ENCODE measurements at regions not wholly inside any gene's neighbourhood (a gene's known extent, or its start where the extent isn't known, plus 50 kb on each side); places are given as distances from the start of the nearest gene placed in this dataset.
A peak's percentile ranks its signal among the peaks of the same experiment; 100 is the strongest.

GRCh38 chr1:220370041-220370700 lies 97.9 kb upstream of the RAB3GAP2 start:
- Histone ChIP-seq H3K27ac (peak overlapping the region in 1 of 2 donors; percentile 58), H3K4me1 (peaks cover 0 to 5% of the 10 kb centered on the region in 2 donors), H3K9me3 (no peaks in the 10 kb centered on the region), H3K36me3 (no peaks in the 10 kb centered on the region), H3K4me3 (no peak overlapping the region), H3K27me3 (no peaks in the 10 kb centered on the region)
- intact Hi-C loops (cut with DNase I; ENCODE audit: low total_unique reads) = loop anchor here (5.0 kb wide), 1 partner anchor 527 kb away; no protein-coding TSS in a partner anchor
- TF ChIP-seq, protein P1, sequence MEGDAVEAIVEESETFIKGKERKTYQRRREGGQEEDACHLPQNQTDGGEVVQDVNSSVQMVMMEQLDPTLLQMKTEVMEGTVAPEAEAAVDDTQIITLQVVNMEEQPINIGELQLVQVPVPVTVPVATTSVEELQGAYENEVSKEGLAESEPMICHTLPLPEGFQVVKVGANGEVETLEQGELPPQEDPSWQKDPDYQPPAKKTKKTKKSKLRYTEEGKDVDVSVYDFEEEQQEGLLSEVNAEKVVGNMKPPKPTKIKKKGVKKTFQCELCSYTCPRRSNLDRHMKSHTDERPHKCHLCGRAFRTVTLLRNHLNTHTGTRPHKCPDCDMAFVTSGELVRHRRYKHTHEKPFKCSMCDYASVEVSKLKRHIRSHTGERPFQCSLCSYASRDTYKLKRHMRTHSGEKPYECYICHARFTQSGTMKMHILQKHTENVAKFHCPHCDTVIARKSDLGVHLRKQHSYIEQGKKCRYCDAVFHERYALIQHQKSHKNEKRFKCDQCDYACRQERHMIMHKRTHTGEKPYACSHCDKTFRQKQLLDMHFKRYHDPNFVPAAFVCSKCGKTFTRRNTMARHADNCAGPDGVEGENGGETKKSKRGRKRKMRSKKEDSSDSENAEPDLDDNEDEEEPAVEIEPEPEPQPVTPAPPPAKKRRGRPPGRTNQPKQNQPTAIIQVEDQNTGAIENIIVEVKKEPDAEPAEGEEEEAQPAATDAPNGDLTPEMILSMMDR (IDR thresholded peaks at IDR 0.05) = no peak
- no peak for TF ChIP-seq POLR2A (IDR thresholded peaks at IDR 0.05)
- TF ChIP-seq POLR2AphosphoS5 (IDR thresholded peaks at IDR 0.05) = no peak
- DNase-seq (ENCODE audit: low spot score in 2 of 2) = no peak

- Histone ChIP-seq H3K4me3 (no peak overlapping the region), H3K27me3 (no peaks in the 10 kb centered on the region), H3K4me1 (peaks cover 0 to 5% of the 10 kb centered on the region in 2 donors), H3K27ac (peak overlapping the region in 1 of 2 donors; percentile 64), H3K36me3 (no peaks in the 10 kb centered on the region), H3K9me3 (no peaks in the 10 kb centered on the region)
- intact Hi-C loops (cut with DNase I; ENCODE audit: low total_unique reads) = no loop called here
- TF ChIP-seq POLR2A (IDR thresholded peaks at IDR 0.05) (no peak), POLR2AphosphoS5 (IDR thresholded peaks at IDR 0.05) (no peak)
- TF ChIP-seq, protein P1 (IDR thresholded peaks at IDR 0.05) = no peak
- DNase-seq (ENCODE audit: low spot score in 2 of 2) = no peak
These were observed 97.3 kb upstream of the RAB3GAP2 start for GRCh38 chr1:220369511-220369910.

DNA sequence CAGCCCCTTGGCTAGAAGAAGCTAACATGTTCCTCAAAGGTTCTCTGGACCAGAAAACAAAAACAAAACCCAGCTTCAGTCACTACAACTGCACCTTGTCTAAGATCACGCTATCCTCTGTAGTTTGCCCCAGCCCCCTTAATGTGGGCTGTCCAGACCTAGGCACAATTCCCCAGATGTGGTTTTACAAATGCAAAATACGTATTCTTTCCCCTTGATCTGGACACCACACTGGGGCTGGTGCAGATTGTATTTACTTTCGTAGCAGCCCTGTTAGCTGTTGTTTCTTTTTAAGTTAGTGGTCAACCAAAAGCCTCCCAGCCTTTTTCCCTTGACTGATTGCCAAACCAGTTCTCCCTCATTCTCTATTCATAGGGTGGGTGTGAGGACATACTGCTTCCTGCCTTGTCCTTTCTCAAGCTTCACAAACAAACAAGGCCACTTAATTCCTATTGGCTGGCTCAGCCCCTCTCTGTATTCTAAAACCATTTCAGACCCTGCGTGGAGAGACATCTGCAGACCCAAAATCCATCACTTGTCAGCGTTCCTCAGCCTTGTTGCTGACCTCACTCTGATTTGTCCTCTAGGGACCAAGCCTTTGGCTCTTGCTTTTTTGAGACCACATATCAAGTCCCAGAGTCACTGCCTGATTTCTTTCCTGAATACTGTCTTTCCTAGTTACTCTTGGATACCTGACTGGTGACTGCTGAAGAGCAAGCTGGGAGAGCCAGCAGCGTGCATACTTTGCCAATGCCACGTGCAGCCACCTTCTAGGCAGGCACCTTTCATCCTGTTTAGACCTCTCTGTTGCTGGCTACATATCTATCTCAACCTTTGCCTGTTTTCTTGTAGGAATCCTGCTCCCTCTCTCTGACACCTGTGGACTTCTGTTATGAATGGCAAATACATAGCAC lies 96.4 kb upstream of the RAB3GAP2 start:
- no peak overlapping the region for H3K4me3 ChIP-seq
- no peaks in the 10 kb centered on the region for H3K36me3 ChIP-seq
- H3K4me1 ChIP-seq = peaks cover 0 to 5% of the 10 kb centered on the region in 2 donors
- intact Hi-C loops (cut with DNase I; ENCODE audit: low total_unique reads) = no loop called here
- no peak for TF ChIP-seq POLR2AphosphoS5 (IDR thresholded peaks at IDR 0.05)
- TF ChIP-seq POLR2A (IDR thresholded peaks at IDR 0.05) = no peak
- TF ChIP-seq, protein P1 (IDR thresholded peaks at IDR 0.05) = no peak
- H3K27me3 ChIP-seq = no peaks in the 10 kb centered on the region
- peak overlapping the region; percentile 41 to 64 for H3K27ac ChIP-seq
- no peak for DNase-seq (ENCODE audit: low spot score in 2 of 2)
- no peaks in the 10 kb centered on the region for H3K9me3 ChIP-seq

DNA sequence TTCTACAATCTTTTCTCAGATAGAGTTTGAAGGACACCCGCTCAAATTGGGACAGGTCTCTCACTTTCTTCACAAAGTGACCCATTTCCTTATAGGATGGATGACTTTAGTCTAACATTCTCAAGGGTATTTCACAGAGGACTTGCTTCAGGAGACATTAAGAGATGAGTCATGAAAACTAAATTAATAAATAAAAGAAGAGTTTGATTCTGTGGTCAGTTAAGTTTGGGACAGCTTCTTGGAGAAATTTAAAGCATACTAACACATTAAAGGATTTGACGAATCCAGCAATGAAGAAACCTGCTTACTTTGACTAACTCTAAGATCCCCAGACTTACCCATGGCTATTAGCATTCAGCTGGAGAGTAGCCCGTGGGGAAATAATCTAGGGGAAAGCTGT lies 95.6 kb upstream of the RAB3GAP2 start:
- intact Hi-C loops (cut with DNase I; ENCODE audit: low total_unique reads) = no loop called here
- TF ChIP-seq POLR2AphosphoS5 (IDR thresholded peaks at IDR 0.05) = no peak
- TF ChIP-seq POLR2A (IDR thresholded peaks at IDR 0.05) = no peak
- TF ChIP-seq, protein P1 (IDR thresholded peaks at IDR 0.05) = no peak

DNA sequence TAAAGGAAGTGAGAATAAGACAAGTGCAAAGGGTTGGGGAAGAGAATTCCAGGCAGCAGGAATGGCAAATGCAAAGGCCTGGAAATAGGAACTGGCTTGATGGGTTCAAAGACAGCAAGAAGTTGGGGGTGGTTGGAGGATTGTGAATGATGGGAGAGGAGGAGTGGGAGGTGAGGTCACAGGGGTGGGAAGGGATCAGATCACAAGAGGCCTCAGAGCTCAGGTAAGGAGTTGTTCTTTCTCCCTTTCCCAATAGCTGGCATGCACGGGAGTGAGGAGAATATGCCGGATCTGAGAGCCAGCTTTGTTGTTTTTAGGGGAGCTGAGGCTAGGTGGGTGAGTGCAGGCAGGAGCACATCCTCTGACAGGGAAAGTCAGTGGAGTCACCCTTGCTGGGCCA lies 94.0 kb upstream of the RAB3GAP2 start:
- Histone ChIP-seq H3K4me3 (no peak overlapping the region), H3K4me1 (peaks cover 0 to 5% of the 10 kb centered on the region in 2 donors), H3K36me3 (no peaks in the 10 kb centered on the region), H3K9me3 (no peaks in the 10 kb centered on the region), H3K27me3 (no peaks in the 10 kb centered on the region), H3K27ac (no peak overlapping the region)
- intact Hi-C loops (cut with DNase I; ENCODE audit: low total_unique reads) = no loop called here
- TF ChIP-seq POLR2AphosphoS5 (IDR thresholded peaks at IDR 0.05) = no peak
- no peak for TF ChIP-seq POLR2A (IDR thresholded peaks at IDR 0.05)
- TF ChIP-seq, protein P1 (IDR thresholded peaks at IDR 0.05) = no peak
- no peak for DNase-seq (ENCODE audit: low spot score in 2 of 2)

More for the DNA sequence above, 95.6 kb upstream of the RAB3GAP2 start:
- peaks cover 0 to 5% of the 10 kb centered on the region in 2 donors for H3K4me1 ChIP-seq
- H3K27ac ChIP-seq = peak overlapping the region in 1 of 2 donors; percentile 64
- H3K9me3 ChIP-seq = no peaks in the 10 kb centered on the region
- no peak overlapping the region for H3K4me3 ChIP-seq
- H3K36me3 ChIP-seq = no peaks in the 10 kb centered on the region
- DNase-seq (ENCODE audit: low spot score in 2 of 2) = no peak
- no peaks in the 10 kb centered on the region for H3K27me3 ChIP-seq
